ENCODE measurements at regions not wholly inside any gene's neighbourhood (a gene's known extent, or its start where the extent isn't known, plus 50 kb on each side); places are given as distances from the start of the nearest gene placed in this dataset.

GRCh38 chr5:90193185-90193822 lies 216.3 kb downstream of the CETN3 start:
- BruUV-seq (replicated peaks): no TSS peak
- no peak overlapping the region for H3K27ac ChIP-seq (ENCODE audit: insufficient read depth, low read depth, low read length)
- no peaks in the 10 kb centered on the region for H3K9me3 ChIP-seq (replicated peaks; ENCODE audit: control insufficient read depth, insufficient read depth, low read length)
- no peak overlapping the region for H3K4me2 ChIP-seq (ENCODE audit: insufficient read depth, low read length)
- FAIRE-seq (no peak), DNase-seq (ENCODE audit: low read depth, low spot score) (no peak)
- H3K9me1 ChIP-seq (replicated peaks; ENCODE audit: control insufficient read depth, extremely low read depth, insufficient read depth, low read length): no peaks in the 10 kb centered on the region
- H3K27me3 ChIP-seq (ENCODE audit: control insufficient read depth in 2 of 2, insufficient read depth in 2 of 2, low read length in 2 of 2): no peaks in the 10 kb centered on the region
- TF ChIP-seq POLR2A (IDR thresholded peaks at IDR 0.05; ENCODE audit: low read depth, low read length): no peak
- no peak for TF ChIP-seq GATA2 (IDR thresholded peaks at IDR 0.05; ENCODE audit: insufficient read depth, insufficient read length, low read depth, low read length)
- no peak for TF ChIP-seq MYC (IDR thresholded peaks at IDR 0.05; ENCODE audit: low read depth, low read length)
- TF ChIP-seq JUN (IDR thresholded peaks at IDR 0.05; ENCODE audit: borderline replicate concordance, insufficient read depth, insufficient read length, low read depth): no peak
- TF ChIP-seq CTCF (IDR thresholded peaks at IDR 0.05; ENCODE audit: extremely low read depth in 1 of 2, insufficient read depth in 1 of 2, low read depth in 1 of 2, low read length in 2 of 2): no peak
- no peak for TF ChIP-seq POLR2AphosphoS5 (IDR thresholded peaks at IDR 0.05; ENCODE audit: insufficient read depth, low read depth, low read length)
- TF ChIP-seq FOS (IDR thresholded peaks at IDR 0.05; ENCODE audit: borderline replicate concordance, insufficient read depth, low read length): no peak
- no peak for TF ChIP-seq EZH2 (IDR thresholded peaks at IDR 0.05; ENCODE audit: borderline replicate concordance, low read depth, low read length, severe bottlenecking)
- no peak for TF ChIP-seq MAX (IDR thresholded peaks at IDR 0.05; ENCODE audit: insufficient read depth, insufficient read length)
- dilution Hi-C loops (cut with MboI; ENCODE audit: extremely low pct_ligation_motif_present, low sequenced_read_pairs) (no loop called here), intact Hi-C loops (cut with micrococcal nuclease) (no loop called here)
- POLR2A ChIA-PET: no interaction called here
- no peaks in the 10 kb centered on the region for H3K4me1 ChIP-seq (ENCODE audit: control insufficient read depth, extremely low read depth, insufficient read depth, low read length)
- H2AFZ ChIP-seq (ENCODE audit: low read depth, low read length): no peak overlapping the region
- CTCF ChIA-PET: no interaction called here
- no peak overlapping the region for H3K9ac ChIP-seq (replicated peaks; ENCODE audit: extremely low read depth, insufficient read depth, low read length)
- H3K4me3 ChIP-seq (replicated peaks in 1 of 3; ENCODE audit: insufficient read depth in 1 of 3, low read depth in 1 of 3, low read length in 3 of 3): no peak overlapping the region
- no peaks in the 10 kb centered on the region for H4K20me1 ChIP-seq (replicated peaks; ENCODE audit: control insufficient read depth, extremely low read depth, insufficient read depth, low read length)
- no peaks in the 10 kb centered on the region for H3K79me2 ChIP-seq (ENCODE audit: control insufficient read depth, insufficient read depth, low read length)
- no peaks in the 10 kb centered on the region for H3K36me3 ChIP-seq (ENCODE audit: control insufficient read depth in 2 of 2, extremely low read depth in 1 of 2, insufficient read depth in 2 of 2, low read length in 2 of 2)

All from endothelial cell of umbilical vein (primary cell).